HG03469 (cell line): ENCODE measurements at regions not wholly inside any gene's neighbourhood (a gene's known extent, or its start where the extent isn't known, plus 50 kb on each side); places are given as distances from the start of the nearest gene placed in this dataset.
"Not testable (repeated sequence)": the region's sequence is repeated elsewhere in the genome, so short reads cannot be mapped to it uniquely, and the experiment has no call there.

Source experiments
- ATAC-seq: cut with Tn5 transposase; IDR thresholded peaks from one replicate; pipeline ENCODE4 v1.9.1; 2021; ENCODE audit warnings: mild to moderate bottlenecking, moderate library complexity, moderate number of reproducible peaks; ENCODE audit not compliant: unreplicated experiment

GRCh38 chr6:139998478-139998877 lies 624.0 kb upstream of the CITED2 start:
- not testable (repeated sequence) for ATAC-seq

- ATAC-seq, result no peak
These were observed 621.9 kb upstream of the CITED2 start for GRCh38 chr6:139996253-139996834.

GRCh38 chr6:139994998-139995397 lies 620.5 kb upstream of the CITED2 start:
- no peak for ATAC-seq

GRCh38 chr6:139990856-139991465 lies 616.5 kb upstream of the CITED2 start:
- ATAC-seq, result no peak

GRCh38 chr6:139990026-139990686 lies 615.7 kb upstream of the CITED2 start:
- no peak for ATAC-seq

GRCh38 chr6:139988685-139989084 lies 614.2 kb upstream of the CITED2 start:
- ATAC-seq, result no peak

- no peak for ATAC-seq
These were observed 612.6 kb upstream of the CITED2 start for GRCh38 chr6:139987091-139987490.

GRCh38 chr6:139985236-139985815 lies 610.9 kb upstream of the CITED2 start:
- no peak for ATAC-seq

GRCh38 chr6:139984317-139984716 lies 609.9 kb upstream of the CITED2 start:
- ATAC-seq, result no peak

GRCh38 chr6:139983555-139984276 lies 609.3 kb upstream of the CITED2 start:
- no peak for ATAC-seq

- no peak for ATAC-seq
These were observed 608.3 kb upstream of the CITED2 start for GRCh38 chr6:139982652-139983295.

- no peak for ATAC-seq
These were observed 607.7 kb upstream of the CITED2 start for GRCh38 chr6:139982195-139982594.

- ATAC-seq, result no peak
These were observed 607.3 kb upstream of the CITED2 start for GRCh38 chr6:139981768-139982181.

- no peak for ATAC-seq
These were observed 606.7 kb upstream of the CITED2 start for GRCh38 chr6:139981066-139981624.

- ATAC-seq, result not testable (repeated sequence)
These were observed 606.2 kb upstream of the CITED2 start for GRCh38 chr6:139980631-139981030.

GRCh38 chr6:139979021-139979725 lies 604.7 kb upstream of the CITED2 start:
- ATAC-seq, result no peak

- ATAC-seq, result no peak
These were observed 603.5 kb upstream of the CITED2 start for GRCh38 chr6:139977887-139978332.

GRCh38 chr6:139973669-139974344 lies 599.4 kb upstream of the CITED2 start:
- no peak for ATAC-seq

GRCh38 chr6:139972116-139972515 lies 597.7 kb upstream of the CITED2 start:
- no peak for ATAC-seq
